ENCODE measurements at regions not wholly inside any gene's neighbourhood (a gene's known extent, or its start where the extent isn't known, plus 50 kb on each side); places are given as distances from the start of the nearest gene placed in this dataset.
"Not testable (repeated sequence)": the region's sequence is repeated elsewhere in the genome, so short reads cannot be mapped to it uniquely, and the experiment has no call there.

DNA sequence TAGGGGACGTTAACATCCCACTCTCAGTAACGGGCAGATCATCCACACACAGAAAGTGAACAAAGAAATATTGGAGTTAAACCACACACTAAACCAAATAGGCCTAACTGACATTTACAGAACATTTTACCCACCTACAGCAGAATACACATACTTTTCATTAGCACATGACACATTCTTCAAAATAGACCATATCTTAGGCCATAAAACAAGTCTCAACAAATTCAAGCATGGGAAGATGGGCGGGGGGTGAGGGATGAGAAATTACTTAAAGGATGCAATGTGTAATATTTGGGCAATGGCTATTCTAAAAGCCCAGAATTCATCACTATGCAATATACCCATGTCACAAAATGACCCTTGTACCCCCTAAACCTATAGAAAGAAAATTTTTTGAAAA lies 226.2 kb downstream of the ATPSCKMT start:
- no peaks in the 10 kb centered on the region for H3K36me3 Mint-ChIP-seq (ENCODE audit: low read depth, unreplicated experiment)
- DNase-seq (ENCODE audit: low spot score) = no peak
- TF ChIP-seq CTCF (IDR thresholded peaks at IDR 0.05; ENCODE audit: unreplicated experiment) = no peak

GRCh38 chr5:10021248-10021647 lies 228.4 kb downstream of the ATPSCKMT start:
- H3K4me1 Mint-ChIP-seq (ENCODE audit: unreplicated experiment) = no peaks in the 10 kb centered on the region
- H3K9me3 Mint-ChIP-seq (ENCODE audit: unreplicated experiment) = no peaks in the 10 kb centered on the region
- no peak for TF ChIP-seq CTCF (IDR thresholded peaks at IDR 0.05; ENCODE audit: unreplicated experiment)
- H3K27me3 Mint-ChIP-seq (ENCODE audit: unreplicated experiment) = no peaks in the 10 kb centered on the region
- H3K27ac Mint-ChIP-seq (ENCODE audit: unreplicated experiment) = no peak overlapping the region
- no peak overlapping the region for H3K4me3 Mint-ChIP-seq (ENCODE audit: unreplicated experiment)
- DNase-seq (ENCODE audit: low spot score) = no peak
- H3K36me3 Mint-ChIP-seq (ENCODE audit: low read depth, unreplicated experiment) = no peaks in the 10 kb centered on the region

More for the DNA sequence above, 226.2 kb downstream of the ATPSCKMT start:
- H3K4me1 Mint-ChIP-seq (ENCODE audit: unreplicated experiment) = no peaks in the 10 kb centered on the region
- no peak overlapping the region for H3K4me3 Mint-ChIP-seq (ENCODE audit: unreplicated experiment)
- no peaks in the 10 kb centered on the region for H3K9me3 Mint-ChIP-seq (ENCODE audit: unreplicated experiment)
- H3K27me3 Mint-ChIP-seq (ENCODE audit: unreplicated experiment) = no peaks in the 10 kb centered on the region
- no peak overlapping the region for H3K27ac Mint-ChIP-seq (ENCODE audit: unreplicated experiment)

- Mint-ChIP-seq H3K4me3 (ENCODE audit: unreplicated experiment) (no peak overlapping the region), H3K9me3 (ENCODE audit: unreplicated experiment) (no peaks in the 10 kb centered on the region), H3K27me3 (ENCODE audit: unreplicated experiment) (no peaks in the 10 kb centered on the region), H3K4me1 (ENCODE audit: unreplicated experiment) (no peaks in the 10 kb centered on the region), H3K27ac (ENCODE audit: unreplicated experiment) (no peak overlapping the region), H3K36me3 (ENCODE audit: low read depth, unreplicated experiment) (no peaks in the 10 kb centered on the region)
- no peak for TF ChIP-seq CTCF (IDR thresholded peaks at IDR 0.05; ENCODE audit: unreplicated experiment)
- DNase-seq (ENCODE audit: low spot score) = no peak
Observed at GRCh38 chr5:10019236-10019635, 230.5 kb downstream of the ATPSCKMT start.

DNA sequence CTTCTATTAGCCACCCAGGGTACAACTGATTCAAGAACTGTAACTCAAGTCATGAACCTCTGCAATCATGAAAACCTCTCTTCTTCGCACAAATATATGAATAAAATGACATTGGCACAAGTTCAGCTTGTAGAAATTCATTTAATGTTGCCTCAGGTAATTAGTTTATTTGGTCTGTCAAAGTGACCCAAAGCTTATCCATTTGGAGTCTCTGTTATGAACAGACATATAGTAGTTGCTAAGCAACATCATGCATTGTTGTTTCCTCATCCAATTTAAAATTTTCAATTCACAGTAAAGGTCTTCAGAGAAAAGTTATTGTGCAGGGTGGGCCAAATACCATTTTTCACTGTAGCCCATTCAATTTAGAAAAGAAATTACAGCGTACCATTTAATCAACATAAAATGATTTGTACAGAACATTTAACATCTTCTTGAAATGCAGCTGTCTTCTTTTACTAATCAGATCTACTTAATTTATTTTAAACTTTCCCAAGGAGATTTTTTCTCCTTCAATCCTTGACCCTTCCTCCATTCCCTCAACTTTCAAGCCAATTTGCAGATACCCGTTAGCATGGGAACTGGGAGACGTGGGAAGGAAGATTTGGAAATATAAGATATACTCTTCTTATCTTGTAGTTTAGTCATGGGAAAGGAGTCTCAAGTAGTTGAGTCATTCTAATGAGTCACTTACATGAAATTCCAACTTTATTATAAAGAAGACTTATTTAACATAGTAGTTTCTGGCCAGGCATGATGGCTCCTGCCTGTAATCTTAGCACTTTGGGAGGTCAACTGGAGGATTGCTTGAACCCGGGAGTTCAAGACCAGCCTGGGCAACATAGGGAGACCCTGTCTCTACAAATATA lies 231.3 kb downstream of the ATPSCKMT start:
- DNase-seq (ENCODE audit: low spot score) = no peak
- H3K27ac Mint-ChIP-seq (ENCODE audit: unreplicated experiment) = no peak overlapping the region
- H3K36me3 Mint-ChIP-seq (ENCODE audit: low read depth, unreplicated experiment) = no peaks in the 10 kb centered on the region
- H3K27me3 Mint-ChIP-seq (ENCODE audit: unreplicated experiment) = no peaks in the 10 kb centered on the region
- H3K4me3 Mint-ChIP-seq (ENCODE audit: unreplicated experiment) = no peak overlapping the region
- no peak for TF ChIP-seq CTCF (IDR thresholded peaks at IDR 0.05; ENCODE audit: unreplicated experiment)
- no peaks in the 10 kb centered on the region for H3K4me1 Mint-ChIP-seq (ENCODE audit: unreplicated experiment)
- H3K9me3 Mint-ChIP-seq (ENCODE audit: unreplicated experiment) = no peaks in the 10 kb centered on the region

DNA sequence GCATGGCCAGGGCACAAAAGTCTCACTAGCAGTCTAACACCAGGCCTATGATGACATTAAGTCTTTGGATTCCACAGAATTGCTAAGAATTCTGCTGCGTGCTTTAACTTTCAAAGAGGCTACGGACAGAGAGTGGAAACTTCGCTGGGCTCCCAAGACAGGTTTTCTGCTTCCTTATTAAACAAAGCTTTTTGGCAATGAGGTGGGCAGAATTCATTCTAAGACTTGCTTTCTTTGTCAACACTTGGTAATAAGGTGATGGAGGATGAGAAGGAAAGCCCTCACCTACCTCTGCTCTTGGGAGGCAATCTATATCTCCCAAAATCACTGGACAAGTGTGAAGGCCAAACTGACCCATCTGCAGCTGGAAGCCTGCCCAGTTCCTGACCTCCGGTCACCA lies 231.9 kb downstream of the ATPSCKMT start:
- no peak for TF ChIP-seq CTCF (IDR thresholded peaks at IDR 0.05; ENCODE audit: unreplicated experiment)
- no peak overlapping the region for H3K4me3 Mint-ChIP-seq (ENCODE audit: unreplicated experiment)
- no peaks in the 10 kb centered on the region for H3K4me1 Mint-ChIP-seq (ENCODE audit: unreplicated experiment)
- no peaks in the 10 kb centered on the region for H3K9me3 Mint-ChIP-seq (ENCODE audit: unreplicated experiment)
- H3K27ac Mint-ChIP-seq (ENCODE audit: unreplicated experiment) = no peak overlapping the region
- no peaks in the 10 kb centered on the region for H3K36me3 Mint-ChIP-seq (ENCODE audit: low read depth, unreplicated experiment)
- no peak for DNase-seq (ENCODE audit: low spot score)
- H3K27me3 Mint-ChIP-seq (ENCODE audit: unreplicated experiment) = no peaks in the 10 kb centered on the region

GRCh38 chr5:10016559-10016958 lies 233.1 kb downstream of the ATPSCKMT start:
- not testable (repeated sequence) for H3K36me3 Mint-ChIP-seq (ENCODE audit: low read depth, unreplicated experiment); H3K27ac Mint-ChIP-seq (ENCODE audit: unreplicated experiment); H3K4me3 Mint-ChIP-seq (ENCODE audit: unreplicated experiment); H3K27me3 Mint-ChIP-seq (ENCODE audit: unreplicated experiment); H3K9me3 Mint-ChIP-seq (ENCODE audit: unreplicated experiment); DNase-seq (ENCODE audit: low spot score); H3K4me1 Mint-ChIP-seq (ENCODE audit: unreplicated experiment)

DNA sequence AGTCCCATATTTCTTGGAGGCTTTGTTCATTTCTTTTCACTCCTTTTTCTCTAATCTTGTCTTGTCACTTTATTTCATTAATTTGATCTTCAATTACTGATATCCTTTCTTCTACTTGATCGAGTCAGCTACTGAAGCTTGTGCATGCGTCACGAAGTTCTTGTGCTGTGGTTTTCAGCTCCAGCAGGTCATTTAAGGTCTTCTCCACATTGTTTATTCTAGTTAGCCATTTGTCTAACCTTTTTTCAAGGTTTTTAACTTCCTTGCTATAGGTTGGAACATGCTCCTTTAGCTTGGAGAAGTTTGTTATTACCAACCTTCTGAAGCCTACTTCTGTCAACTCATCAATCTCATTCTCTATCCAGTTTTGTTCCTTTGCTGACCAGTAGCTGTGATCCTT lies 234.0 kb downstream of the ATPSCKMT start:
- not testable (repeated sequence) for H3K36me3 Mint-ChIP-seq (ENCODE audit: low read depth, unreplicated experiment)

More for the DNA sequence above, 234.0 kb downstream of the ATPSCKMT start:
- H3K9me3 Mint-ChIP-seq (ENCODE audit: unreplicated experiment); DNase-seq (ENCODE audit: low spot score); H3K27ac Mint-ChIP-seq (ENCODE audit: unreplicated experiment); H3K4me1 Mint-ChIP-seq (ENCODE audit: unreplicated experiment); H3K27me3 Mint-ChIP-seq (ENCODE audit: unreplicated experiment); H3K4me3 Mint-ChIP-seq (ENCODE audit: unreplicated experiment): not testable (repeated sequence)
